ENCODE measurements at regions not wholly inside any gene's neighbourhood (a gene's known extent, or its start where the extent isn't known, plus 50 kb on each side); places are given as distances from the start of the nearest gene placed in this dataset.

DNA sequence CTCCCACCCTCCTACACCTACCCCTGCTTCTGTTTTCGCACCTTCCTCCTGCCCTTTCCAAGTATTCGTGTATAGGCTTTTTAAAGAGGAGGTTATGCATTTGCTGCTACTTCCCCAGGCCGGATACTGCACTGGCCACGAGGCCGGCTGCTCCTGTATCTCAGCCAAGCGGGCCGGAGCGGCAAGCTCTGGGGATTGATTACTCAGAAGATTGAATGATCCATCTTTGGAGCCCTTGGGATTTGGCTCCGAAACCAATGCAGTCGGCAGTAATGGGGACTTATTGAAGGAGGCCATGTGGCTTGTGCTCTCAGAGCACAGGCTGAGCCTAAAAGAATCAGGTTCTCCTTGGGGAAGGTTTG, 405.3 kb downstream of the TLE4 start:
- TF ChIP-seq, protein P1, sequence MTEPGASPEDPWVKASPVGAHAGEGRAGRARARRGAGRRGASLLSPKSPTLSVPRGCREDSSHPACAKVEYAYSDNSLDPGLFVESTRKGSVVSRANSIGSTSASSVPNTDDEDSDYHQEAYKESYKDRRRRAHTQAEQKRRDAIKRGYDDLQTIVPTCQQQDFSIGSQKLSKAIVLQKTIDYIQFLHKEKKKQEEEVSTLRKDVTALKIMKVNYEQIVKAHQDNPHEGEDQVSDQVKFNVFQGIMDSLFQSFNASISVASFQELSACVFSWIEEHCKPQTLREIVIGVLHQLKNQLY (CRISPR knock-in tag; conservative IDR thresholded peaks at IDR 0.05) = no peak
- TF ChIP-seq ZNF121 (CRISPR knock-in tag; conservative IDR thresholded peaks at IDR 0.05) = no peak
- no peak for TF ChIP-seq ZNF584 (CRISPR knock-in tag; IDR thresholded peaks at IDR 0.05; ENCODE audit: low read depth)
- no peak for TF ChIP-seq SAFB2 (IDR thresholded peaks at IDR 0.05; ENCODE audit: borderline replicate concordance, low read depth, low read length, severe bottlenecking)
- no peak for TF ChIP-seq EZH2 (IDR thresholded peaks at IDR 0.05; ENCODE audit: borderline replicate concordance, low read depth, low read length)
- TF ChIP-seq RNF2 (IDR thresholded peaks at IDR 0.05) = no peak
- TF ChIP-seq, protein P2, sequence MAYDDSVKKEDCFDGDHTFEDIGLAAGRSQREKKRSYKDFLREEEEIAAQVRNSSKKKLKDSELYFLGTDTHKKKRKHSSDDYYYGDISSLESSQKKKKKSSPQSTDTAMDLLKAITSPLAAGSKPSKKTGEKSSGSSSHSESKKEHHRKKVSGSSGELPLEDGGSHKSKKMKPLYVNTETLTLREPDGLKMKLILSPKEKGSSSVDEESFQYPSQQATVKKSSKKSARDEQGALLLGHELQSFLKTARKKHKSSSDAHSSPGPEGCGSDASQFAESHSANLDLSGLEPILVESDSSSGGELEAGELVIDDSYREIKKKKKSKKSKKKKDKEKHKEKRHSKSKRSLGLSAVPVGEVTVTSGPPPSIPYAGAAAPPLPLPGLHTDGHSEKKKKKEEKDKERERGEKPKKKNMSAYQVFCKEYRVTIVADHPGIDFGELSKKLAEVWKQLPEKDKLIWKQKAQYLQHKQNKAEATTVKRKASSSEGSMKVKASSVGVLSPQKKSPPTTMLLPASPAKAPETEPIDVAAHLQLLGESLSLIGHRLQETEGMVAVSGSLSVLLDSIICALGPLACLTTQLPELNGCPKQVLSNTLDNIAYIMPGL (CRISPR knock-in tag; IDR thresholded peaks at IDR 0.05) = no peak
- no peak for TF ChIP-seq ZNF699 (CRISPR knock-in tag; IDR thresholded peaks at IDR 0.05; ENCODE audit: insufficient replicate concordance)
- TF ChIP-seq, protein P3, sequence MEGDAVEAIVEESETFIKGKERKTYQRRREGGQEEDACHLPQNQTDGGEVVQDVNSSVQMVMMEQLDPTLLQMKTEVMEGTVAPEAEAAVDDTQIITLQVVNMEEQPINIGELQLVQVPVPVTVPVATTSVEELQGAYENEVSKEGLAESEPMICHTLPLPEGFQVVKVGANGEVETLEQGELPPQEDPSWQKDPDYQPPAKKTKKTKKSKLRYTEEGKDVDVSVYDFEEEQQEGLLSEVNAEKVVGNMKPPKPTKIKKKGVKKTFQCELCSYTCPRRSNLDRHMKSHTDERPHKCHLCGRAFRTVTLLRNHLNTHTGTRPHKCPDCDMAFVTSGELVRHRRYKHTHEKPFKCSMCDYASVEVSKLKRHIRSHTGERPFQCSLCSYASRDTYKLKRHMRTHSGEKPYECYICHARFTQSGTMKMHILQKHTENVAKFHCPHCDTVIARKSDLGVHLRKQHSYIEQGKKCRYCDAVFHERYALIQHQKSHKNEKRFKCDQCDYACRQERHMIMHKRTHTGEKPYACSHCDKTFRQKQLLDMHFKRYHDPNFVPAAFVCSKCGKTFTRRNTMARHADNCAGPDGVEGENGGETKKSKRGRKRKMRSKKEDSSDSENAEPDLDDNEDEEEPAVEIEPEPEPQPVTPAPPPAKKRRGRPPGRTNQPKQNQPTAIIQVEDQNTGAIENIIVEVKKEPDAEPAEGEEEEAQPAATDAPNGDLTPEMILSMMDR (IDR thresholded peaks at IDR 0.05 in 2 of 3, conservative IDR thresholded peaks at IDR 0.05 in 1 of 3; ENCODE audit: insufficient read depth in 2 of 3, low read depth in 1 of 3, low read length in 3 of 3) = no peak
- no peak for TF ChIP-seq TBL1XR1 (IDR thresholded peaks at IDR 0.05; ENCODE audit: low read length in 2 of 2)
- no peak for TF ChIP-seq MYNN (IDR thresholded peaks at IDR 0.05)
- TF ChIP-seq MYNN (CRISPR knock-in tag; IDR thresholded peaks at IDR 0.05) = no peak
- TF ChIP-seq CHD2 (IDR thresholded peaks at IDR 0.05; ENCODE audit: low read depth, low read length) = no peak
- TF ChIP-seq SIN3A (IDR thresholded peaks at IDR 0.05; ENCODE audit: borderline replicate concordance in 2 of 2, control insufficient read depth in 1 of 2, low read depth in 2 of 2, low read length in 2 of 2) = no peak
